Astrocyte (in vitro differentiated cells and primary cell): ENCODE measurements at regions not wholly inside any gene's neighbourhood (a gene's known extent, or its start where the extent isn't known, plus 50 kb on each side); places are given as distances from the start of the nearest gene placed in this dataset.

Experiments
- CTCF ChIP-seq: IDR thresholded peaks from 2 replicates; pipeline ENCODE4 v1.5.1; 2011; ENCODE audit warnings: low read depth, mild to moderate bottlenecking, inconsistent platforms, low read length, moderate library complexity; ENCODE audit not compliant: insufficient read depth
- EZH2 ChIP-seq: IDR thresholded peaks from 2 replicates; pipeline ENCODE4 v1.6.1; 2012; ENCODE audit warnings: mild to moderate bottlenecking, low read length, inconsistent platforms; ENCODE audit not compliant: insufficient read depth

GRCh38 chr12:66929121-66929520 is 250.2 kb upstream of the GRIP1 start:
- TF ChIP-seq CTCF (no peak), EZH2 (no peak)
